Mononuclear cell (primary cell): ENCODE measurements at regions not wholly inside any gene's neighbourhood (a gene's known extent, or its start where the extent isn't known, plus 50 kb on each side); places are given as distances from the start of the nearest gene placed in this dataset.
A peak's percentile ranks its signal among the peaks of the same experiment; 100 is the strongest.
"Not testable (repeated sequence)": the region's sequence is repeated elsewhere in the genome, so short reads cannot be mapped to it uniquely, and the experiment has no call there.

Experiments used
- H3K27me3 ChIP-seq: 2 replicates; pipeline ENCODE4 v1.6.0; 2011; ENCODE audit warnings: low read length, control low read depth; ENCODE audit not compliant: insufficient read depth
- H3K4me1 ChIP-seq: 2 replicates; pipeline ENCODE4 v1.5.1; 2011; ENCODE audit warnings: mild to moderate bottlenecking, low read length, control low read depth; ENCODE audit not compliant: insufficient read depth
- H3K4me3 ChIP-seq: 2 replicates; pipeline ENCODE4 v1.5.1; 2011; ENCODE audit warnings: mild to moderate bottlenecking, low read length, moderate library complexity
- H3K9me3 ChIP-seq: 2 replicates; pipeline ENCODE4 v1.5.1; 2011; ENCODE audit warnings: low read depth, mild to moderate bottlenecking, control low read depth, low read length

DNA sequence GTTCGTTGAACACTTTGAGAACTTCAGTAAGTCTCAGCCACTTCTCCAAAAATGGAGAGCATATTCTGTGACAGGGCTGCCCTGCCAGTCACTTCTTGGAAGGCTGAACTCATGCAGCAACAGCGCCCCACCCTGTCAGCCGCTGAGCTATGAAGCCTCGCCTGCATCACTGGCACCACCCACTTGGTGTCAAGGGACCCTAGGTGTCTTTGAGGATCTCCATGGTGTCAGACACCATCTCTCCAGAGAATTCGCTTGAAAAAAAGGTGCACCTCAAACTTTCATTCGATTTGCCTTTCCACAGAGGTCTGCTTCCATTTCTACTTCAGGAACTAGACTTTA lies 351.5 kb downstream of the SPATA31A6 start:
- not testable (repeated sequence) for H3K4me1 ChIP-seq, H3K9me3 ChIP-seq, H3K4me3 ChIP-seq, H3K27me3 ChIP-seq

DNA sequence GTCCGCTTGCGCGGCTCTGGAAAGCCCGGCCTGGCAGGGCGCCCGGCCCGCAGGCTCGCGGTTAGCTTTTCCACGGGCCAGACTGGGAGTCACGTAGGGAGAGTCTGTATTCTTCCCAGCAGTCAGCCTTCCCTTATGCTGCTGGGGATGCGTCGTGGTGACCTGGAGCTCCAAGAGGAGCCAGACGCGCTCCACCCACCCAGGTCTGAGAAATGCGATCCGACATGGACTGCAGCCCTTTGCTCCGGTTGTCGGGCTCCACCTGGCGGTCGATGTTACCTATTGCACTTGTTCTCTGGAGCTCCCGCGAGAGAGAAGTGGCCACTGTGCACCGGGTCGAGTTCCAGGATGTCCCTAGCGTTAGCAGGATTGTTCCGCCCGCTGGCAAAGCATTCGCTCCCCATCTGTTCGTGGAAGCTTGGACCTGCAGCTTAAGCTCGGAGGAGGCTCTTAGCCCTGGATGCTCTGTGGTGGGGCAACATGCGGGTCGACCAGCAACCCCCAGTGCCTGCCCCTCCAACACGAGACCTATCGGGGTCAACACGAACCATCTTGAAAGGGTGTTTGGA lies 367.4 kb downstream of the SPATA31A6 start:
- H3K9me3 ChIP-seq, H3K27me3 ChIP-seq, H3K4me1 ChIP-seq, H3K4me3 ChIP-seq: not testable (repeated sequence)

DNA sequence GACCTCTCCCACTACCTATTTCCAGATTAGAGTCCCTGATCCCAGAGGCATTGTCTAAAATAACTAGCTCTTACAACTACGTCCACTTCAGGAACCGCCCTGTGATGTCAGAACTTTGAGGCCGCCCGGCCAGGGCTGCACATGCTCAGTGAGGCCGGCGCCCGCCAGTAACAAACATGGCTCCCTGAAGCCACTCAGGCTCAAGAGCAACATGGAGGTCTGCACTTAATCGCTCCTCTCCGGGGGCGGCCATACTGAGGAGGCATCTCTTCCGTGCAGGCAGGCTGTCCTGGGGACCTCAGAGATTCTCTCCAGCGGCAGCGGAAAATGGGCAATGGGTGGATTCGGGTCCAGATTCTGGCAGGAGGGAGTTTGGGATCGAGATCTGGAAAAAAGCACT lies 385.1 kb downstream of the SPATA31A6 start:
- H3K4me1 ChIP-seq, H3K9me3 ChIP-seq, H3K27me3 ChIP-seq: not testable (repeated sequence)
- H3K4me3 ChIP-seq: peak overlapping the region; percentile 20

DNA sequence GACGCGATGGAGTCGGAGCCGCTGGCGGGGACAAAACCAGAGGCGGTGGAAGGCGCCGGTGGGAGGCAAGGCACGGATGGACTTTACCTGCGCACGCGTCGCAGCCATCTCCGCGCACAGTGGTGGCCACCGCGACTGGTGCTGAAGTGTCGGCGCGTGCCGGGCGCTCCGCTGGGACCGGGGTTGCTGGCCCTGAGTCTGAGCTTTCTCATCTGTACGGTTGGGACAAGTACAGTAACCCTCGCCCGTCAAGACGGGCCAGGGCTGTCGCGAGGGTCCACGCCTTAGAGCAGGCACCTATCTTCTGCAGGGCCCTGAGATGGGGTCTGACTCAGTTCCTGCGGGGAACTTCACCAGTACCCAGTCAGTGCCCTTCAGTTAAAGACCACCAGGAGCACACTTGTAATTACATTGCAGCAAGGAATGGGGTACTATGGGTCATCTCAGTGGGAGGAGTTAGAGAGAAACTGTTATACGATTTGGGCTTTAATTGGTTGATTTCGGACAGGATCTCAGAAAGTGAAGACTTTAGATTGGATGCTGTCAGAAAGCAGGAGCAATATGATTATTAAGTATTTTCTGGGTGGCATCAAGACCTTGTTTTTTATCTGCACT lies 385.6 kb downstream of the SPATA31A6 start:
- H3K4me1 ChIP-seq, H3K9me3 ChIP-seq, H3K27me3 ChIP-seq, H3K4me3 ChIP-seq: not testable (repeated sequence)

DNA sequence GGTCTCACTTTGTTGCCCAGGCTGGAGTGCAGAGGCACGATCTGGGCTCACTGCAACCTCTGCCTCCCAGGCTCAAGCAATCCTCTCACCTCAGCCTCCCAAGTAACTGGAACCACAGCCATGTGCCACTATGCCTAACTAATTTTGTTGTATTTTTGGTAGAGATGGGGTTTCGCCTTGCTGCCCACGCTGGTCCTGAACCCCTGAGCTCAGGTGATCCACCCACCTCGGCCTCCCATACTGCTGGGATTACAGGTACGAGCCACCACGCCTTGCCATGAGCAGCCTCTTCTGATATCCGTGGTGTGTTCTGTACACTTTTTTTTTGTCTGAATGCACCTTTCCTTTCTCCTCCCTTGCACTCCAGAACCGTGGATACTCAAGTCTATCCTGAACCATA lies 394.4 kb downstream of the SPATA31A6 start:
- not testable (repeated sequence) for H3K27me3 ChIP-seq, H3K4me3 ChIP-seq, H3K9me3 ChIP-seq, H3K4me1 ChIP-seq
